NCI-H1930 (cell line): ENCODE measurements at regions not wholly inside any gene's neighbourhood (a gene's known extent, or its start where the extent isn't known, plus 50 kb on each side); places are given as distances from the start of the nearest gene placed in this dataset.

ENCODE experiments used
- DNase-seq, 2 experiments: peaks; one replicate each; lab custom pipeline; 2025; lab: John Stamatoyannopoulos, UW

DNA sequence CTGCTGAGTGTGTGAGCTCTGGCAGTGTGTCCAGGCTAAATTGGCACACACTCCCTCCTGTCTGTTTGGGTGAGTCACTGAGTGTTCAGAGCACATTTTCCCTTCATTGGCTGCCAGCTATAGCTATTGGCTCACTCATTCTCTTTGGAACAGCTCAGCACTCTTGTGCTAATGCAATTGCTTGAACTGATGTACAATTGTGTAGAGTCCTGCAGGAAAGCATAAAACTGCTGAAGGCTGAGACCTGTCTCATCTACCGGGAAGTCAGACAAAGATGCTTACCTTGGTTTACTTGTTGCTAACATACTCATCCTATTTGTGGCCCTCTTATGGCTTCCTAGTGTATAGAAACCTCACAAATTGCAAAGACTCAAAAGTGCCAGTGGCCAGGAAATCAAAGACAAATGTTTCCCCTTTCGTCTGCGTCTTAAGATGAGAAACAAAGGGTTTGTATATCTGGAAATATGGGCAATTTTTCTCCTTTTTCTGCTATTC, 351.0 kb downstream of the BCKDHB start:
- DNase-seq, result no peak

DNA sequence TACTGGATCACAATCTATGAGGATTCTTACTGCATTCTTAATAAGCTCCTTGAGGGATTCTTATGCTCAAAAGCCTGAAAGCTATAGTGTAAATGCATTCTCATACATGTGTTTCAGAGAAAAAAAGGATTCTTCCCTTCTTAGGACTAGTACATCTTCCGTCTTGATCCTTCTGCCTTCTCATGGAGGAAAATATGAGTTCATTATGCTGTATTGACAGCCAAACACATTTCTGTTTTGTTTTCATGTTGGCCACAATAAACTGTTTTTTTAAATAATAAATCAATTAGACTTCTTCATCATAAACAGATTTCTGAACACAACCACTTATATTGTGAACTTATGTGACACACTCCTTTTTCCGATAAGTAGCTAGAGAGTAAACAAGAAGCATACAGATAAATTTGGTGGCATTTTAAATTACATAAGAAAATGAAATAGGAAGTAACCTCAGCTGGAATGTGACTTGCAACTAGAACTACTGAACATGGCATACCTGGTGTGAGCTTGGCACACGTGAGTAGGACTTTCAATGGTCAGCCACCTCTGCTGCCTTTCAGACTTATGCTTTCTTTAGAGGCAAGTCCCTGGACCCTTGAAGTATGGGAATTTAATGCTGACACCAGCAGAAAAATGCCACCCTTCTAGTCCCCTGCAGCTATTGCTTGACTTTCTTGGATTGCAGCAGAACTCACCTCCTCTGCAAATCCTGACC, 350.4 kb downstream of the BCKDHB start:
- no peak for DNase-seq

DNA sequence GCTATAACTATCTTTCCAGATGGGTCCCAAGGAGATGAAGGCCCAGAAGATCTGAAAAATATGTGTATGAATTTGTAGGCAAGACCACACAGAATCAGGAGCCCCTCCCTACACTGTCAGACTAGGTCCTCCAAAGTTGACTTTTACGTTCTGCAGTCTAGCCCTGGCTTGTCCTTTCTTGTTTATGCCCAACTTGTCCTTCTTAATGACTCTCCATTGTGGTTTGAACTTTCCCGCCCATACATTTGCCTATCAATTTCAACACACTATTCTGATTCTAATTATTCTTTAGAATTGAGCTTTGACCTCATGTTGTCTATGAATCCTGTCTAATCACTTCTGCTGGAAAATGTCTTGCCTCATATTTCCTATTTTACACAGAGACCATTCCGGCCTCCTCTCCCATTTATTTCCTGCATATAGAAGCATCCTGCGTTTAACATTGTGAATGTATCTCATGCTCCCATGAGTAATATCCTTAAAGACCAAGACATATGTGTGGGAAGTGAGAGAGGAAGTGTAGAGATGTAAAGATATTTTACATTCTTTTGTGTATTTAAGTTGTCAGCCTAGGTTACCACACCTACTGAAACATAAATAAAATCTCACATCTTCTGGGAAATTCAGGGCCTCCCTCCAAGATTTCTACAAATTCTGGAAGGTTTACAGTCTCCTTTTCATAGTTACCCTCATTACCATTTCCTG, 348.3 kb downstream of the BCKDHB start:
- DNase-seq, result no peak

DNA sequence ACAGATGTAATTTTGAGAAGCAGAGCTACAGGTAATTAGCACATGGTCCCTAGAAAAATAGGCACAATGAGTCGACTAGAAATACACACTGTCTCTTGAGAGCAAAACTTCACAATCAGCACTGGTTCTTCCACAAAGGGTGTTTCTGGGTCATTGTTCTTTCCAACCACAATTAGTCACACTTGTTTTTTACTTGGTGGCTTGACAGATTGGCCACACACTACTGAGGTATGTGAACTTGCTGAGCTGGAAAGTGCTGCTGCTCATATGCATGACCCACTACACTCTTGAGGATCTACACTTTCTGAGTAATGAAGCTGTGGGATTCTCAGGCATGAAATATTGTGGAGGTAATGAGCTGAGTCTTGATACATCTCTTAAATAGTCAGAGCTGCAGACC, 347.7 kb downstream of the BCKDHB start:
- DNase-seq, result no peak

DNA sequence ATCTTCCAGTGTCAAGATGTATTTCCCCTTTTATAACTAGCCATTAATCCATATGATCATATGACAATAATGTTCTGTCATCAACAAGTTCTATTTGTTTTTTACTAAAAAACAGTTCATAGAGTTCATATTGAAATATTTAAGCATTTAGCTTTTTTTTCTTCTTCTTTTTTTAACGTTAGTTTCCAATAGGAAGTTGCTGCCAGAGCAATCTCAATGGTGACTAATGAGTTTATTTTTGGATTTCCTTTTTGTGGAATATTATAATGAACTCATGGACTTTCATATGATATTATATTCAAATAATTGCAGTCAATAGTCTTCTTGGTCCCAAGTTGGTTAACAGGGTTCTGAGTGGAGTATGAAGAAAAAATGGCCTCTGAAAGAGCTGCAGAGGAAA, 343.3 kb downstream of the BCKDHB start:
- no peak for DNase-seq

DNA sequence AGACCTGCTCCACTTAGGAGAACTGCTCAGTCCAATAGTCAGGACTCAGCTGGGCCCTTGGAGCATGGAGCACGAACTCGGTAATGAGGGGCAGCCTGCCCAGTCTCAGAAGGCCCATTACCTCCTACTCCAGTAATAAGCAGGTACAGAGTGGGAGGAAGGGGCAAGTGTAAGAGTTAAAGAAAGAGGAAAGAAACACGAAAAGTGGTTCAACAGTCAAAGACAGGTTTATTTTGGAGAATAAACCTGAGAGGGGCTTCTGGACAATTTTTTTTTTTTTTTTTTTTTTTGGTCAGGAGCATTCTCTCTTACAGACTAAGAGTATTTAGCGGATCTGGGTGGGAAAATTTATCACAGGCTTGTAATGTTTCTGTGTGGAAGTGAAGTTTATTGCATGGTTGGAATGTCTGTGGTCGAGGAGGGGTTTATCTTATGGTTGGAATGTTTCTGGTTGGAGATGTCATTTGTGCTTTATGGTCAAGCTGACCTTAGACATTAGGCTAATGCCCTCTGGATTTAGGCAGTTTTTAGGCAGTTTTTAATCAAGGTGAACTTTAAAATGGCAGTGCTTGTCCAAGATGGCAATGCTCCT, 340.1 kb downstream of the BCKDHB start:
- DNase-seq, result no peak

DNA sequence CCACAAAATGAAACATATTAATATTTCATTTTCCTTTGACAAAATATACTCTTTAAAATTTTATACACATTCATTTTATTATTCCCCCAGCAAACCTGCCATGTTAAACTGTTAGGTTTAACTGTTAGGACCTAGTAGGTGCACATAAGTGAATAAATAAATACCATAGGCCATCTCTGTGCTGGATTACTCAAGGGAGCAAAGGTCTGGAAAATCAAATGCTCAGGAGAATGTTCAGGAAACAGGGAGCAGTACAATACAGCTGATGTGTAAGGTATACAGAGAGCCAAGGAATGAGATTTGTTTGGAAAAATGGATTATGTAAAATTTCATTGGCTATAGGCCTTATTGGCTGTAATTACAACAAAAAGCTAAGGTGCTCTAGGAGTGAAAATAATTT, 339.3 kb downstream of the BCKDHB start:
- no peak for DNase-seq

DNA sequence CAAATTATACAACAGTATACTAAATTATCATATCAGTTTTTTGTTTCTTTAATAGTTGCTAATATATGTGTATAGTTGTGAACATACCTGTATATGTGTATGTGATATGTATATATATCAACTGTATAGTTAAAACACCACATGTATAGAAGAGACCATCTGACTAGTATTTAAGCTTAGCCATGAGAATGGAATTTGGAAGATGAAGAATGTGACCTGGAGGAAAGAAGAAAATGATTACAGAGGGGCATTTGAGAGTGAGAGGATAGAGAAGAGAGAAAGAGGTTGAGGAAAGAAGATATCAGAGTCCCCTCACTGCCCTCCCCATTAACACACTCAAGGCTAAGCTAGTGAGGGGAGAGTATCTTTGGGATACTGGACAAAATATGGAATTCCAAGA, 335.9 kb downstream of the BCKDHB start:
- no peak for DNase-seq

DNA sequence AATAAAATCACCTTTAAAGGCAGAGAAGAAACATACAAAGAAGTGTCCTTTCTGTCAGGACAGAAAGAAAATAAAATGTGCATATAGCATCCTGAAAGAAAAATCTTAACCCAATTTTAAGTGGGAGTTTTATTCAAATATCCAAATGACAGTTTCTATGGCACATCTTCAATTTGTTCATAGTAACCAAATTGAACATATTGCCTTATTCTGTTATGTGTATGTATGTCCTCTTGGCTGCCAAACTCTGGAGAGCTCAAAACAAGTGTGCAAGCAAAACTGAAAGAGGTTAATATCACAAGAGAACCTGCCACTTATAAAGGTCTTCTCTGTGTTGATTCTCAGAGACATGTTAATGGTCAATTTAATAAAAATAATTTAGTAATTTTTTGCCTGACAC, 334.7 kb downstream of the BCKDHB start:
- DNase-seq, result no peak

DNA sequence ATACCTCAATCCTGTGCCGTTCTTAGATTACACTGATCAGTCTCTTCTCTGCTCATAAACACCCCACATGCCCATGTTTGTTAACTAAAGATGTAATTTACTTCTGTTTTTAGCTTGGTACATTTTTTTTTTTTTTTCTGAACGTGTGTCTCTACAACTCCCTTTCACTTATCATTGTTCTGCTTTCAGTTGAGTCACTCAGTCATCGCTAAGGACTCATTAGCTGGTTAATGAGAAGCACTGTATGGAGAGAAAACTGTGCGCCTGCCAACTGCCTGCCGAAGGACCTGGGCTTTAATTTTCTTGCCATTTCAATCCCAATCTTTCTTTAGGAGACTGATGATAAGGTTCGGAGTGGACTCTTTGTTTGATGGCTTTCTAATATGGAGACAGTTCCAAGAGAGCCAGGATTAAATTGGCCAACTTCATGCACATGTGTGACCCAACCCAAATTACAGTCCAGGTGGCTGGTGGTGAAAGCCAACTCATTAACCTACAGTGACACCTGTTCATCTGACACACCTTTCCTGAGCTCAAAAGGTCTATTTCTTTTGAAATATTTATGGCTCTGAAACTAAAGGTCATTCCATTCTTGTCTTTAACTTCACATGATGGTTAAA, 334.1 kb downstream of the BCKDHB start:
- DNase-seq, result no peak

DNA sequence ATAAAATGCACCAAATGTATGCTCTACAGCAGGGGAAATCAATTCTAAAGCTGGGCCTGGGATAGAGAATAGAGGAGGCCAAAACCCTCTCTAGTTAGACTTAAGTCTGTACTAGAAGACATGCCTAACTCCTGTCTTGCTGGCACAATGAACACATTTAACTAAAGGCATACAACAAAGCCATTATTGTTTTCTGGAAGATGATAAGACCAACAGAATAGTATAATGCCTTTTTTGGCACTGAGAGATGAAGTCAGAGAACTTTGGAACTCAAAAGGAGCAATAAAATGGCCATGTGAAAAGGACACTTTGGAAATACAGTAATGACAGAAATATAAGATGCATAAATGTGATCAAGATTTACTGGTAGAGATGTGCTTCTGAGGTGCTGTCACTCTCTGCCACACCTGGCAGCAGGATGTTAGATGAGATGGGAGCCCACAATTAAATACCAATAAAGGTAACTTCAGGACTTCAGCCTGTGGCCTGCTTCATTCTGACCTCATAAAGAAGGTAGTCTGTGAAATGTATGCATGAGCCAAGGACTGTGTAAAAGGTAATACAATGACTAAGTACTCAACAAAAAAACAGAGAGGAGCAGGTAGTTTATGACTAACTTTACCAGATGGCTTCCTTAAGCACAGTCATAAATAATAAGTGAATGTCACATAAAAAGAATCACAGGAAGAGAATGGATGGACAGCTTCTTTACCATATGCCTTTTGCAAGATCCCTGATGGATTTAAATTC, 333.4 kb downstream of the BCKDHB start:
- DNase-seq, result no peak

DNA sequence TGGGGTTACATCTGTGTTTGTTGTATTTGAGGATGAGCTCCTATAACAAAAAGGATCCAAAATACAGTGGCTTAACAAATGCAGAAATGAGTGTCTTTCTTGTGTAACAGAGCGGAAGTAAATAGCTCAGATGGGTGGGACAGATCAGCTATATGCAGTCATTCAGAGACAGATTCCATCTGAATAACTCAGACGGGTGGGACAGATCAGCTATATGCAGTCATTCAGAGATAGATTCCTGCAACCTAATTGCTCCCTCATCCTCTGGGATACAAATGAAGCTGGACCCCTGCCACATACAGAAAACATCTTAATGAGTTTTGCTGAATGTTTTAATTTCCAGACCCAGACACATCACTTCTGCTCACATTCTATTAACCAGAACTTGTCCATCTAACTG, 332.3 kb downstream of the BCKDHB start:
- no peak for DNase-seq

DNA sequence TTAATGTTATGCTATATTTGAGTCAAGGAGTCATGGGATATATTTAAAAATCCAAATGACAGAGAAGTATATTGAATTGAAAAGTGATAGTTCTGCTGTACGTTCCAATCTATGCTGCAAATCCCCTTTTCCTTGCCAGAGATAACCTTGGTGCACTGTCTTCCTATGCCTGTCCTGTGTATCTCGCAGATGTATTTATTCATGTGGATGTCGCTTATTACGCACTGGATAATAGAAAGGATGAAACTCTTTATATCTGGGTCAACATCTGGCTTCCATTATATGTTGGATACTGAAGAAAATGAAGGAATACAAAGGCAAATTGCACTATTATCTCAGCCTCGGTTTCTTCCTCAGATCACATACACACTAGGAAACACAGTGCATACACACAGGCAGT, 331.3 kb downstream of the BCKDHB start:
- no peak for DNase-seq

DNA sequence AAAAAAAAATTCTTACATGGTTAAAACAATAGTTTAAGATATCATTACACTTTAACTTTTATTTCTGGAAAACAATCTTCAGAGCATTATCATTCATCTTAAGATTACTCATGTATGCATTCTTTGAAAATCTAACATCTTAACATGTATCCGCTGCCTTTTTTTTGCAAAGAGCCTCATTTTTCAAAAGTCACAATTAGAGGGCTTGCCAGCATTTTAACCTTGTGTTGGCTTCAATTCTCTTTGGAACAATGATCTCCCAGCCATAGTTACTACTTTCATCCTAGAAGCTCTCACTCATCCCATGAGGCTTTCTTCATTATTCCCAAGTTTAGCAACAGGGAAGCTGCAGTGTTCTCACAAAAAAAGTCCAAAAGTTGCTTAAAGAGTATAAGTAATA, 330.8 kb downstream of the BCKDHB start:
- DNase-seq, result no peak

DNA sequence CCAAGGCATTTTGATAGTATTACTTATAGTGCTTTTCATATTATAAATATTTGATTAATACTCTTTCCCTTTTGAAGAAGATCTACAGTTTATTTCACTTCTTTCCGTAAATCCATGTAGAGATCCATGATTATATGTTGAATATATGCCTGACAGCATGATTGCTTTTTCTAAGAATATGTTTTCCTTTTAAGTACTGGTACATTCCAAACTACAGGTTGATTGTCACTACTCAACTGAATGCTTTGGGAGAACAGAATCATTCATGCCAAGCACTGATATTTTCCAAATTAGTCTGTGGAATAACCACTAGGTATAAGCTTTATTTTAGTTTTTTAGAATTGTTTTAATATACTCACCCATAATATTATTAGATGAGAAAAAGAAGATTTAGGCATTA, 330.2 kb downstream of the BCKDHB start:
- no peak for DNase-seq

DNA sequence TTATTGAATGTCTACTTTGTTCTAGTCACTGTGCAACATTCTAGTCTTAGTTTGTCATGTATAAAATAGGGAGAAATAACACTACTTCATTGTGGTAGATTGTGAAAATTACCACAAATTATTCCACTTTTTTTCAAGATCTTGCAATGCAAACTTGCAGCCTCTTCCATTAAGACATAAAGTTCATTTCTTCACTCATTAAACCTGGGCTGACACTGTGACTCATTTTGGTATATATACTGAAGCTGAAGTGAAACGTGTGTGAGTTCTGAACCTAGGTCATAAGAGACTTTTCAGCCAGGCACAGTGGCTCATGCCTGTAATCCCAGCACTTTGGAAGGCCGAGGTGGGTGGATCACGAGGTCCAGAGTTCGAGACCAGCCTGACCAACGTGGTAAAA, 329.0 kb downstream of the BCKDHB start:
- DNase-seq, result no peak

DNA sequence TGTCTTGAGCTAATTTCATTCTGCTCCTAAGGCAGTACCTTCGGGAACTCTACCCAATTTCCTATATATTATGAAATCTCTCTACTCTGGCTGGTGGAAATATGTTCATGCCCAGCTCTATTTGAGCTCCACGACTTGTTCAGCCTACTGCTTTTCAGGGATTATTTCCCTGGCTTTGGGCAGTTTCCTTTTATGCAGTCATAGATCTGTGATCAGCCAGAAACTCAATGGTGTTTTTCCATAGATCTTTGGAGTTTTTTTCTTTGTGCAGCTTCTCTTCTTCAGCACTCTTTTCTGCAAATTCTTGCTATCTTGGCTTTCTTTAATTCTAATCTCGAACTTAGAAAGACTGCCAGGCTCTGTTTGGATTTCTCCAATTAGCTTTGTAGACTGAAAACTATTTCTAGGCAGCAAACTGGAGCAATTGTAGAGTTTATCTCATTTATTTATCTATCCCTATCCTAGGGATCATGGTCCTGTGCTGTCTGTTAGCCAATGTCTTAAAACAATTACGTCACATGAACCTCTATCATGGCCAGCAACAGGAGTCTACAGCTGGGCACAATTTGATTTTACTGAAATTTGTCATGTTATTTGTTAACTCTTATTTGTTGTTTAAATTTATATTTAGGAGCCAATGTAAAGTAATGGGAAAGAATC, 328.4 kb downstream of the BCKDHB start:
- no peak for DNase-seq

DNA sequence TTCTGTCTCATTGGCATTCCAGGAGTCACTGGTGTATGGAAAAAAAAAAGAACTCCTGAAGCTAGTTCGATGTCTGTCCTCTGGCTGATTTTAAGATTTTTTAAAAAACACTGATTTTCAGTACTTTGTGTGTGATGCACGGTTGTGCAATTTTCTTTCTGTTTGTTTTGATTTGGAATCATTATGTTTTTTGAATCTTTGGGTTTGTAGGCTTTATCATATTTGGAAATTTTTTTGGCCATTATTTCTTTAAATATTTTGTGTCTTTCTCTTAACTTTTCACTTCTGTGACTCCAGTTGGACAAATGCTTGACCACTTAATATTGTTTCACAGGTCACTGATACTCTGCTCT, 327.2 kb downstream of the BCKDHB start:
- DNase-seq, result no peak

DNA sequence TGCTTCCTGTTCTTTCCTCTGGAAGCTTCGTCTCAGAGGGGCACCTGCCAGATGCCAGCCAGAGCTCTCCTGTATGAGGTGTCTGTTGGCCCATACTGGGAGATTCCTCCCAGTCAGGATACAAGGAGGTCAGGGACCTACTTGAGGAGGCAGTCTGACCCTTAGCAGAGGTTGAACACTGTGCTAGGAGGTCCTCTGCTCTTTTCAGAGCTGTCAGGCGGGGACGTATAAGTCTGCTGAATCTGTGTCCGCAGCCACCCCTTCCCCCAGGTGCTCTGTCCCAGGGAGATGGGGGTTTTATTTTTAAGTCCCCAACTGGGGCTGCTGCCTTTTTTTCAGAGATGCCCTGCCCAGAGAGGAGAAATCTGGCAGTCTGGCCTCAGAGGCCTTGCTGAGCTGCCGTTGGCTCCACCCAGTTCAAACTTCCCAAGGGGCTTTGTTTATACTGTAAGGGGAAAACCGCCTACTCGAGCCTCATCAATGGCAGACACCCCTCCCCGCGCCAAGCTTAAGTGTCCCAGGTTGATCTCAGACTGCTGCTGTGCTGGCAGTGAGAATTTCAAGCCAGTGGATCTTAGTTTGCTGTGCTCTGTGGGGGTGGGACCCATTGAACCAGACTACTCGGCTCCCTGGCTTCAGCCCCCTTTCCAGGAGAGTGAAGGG, 326.7 kb downstream of the BCKDHB start:
- DNase-seq, result no peak

DNA sequence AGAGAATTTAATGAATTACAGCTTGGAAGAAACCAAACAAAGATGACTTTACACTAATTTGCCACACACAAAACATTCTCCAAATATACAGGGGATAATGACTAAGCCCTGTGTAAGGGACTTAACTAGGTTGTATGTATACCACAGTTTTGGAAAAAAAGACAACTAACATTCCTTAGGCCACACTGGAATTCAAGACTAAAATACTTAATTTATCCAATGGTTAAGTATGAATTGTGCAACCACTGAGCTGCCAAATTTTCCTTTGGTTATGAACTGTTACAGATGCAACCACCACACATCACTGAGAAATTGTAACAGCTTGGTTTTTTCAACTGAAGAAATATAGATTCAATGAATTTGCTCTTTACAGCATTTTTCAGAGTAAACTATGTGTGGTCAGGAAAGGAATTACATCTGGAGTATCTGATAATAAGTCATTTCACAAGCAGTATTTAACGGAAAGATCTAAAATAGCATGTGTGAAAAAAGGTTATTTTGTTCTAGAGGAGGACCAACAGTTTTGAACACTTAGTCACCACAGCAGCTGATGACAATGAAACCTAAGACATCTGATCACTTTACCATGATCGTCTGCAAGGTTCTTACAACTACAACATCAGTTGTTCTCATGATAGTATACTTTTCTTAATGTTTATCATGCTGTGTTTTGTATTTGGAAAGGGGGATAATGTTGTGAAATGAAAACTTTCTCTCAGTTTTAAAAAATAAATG, 318.8 kb downstream of the BCKDHB start:
- DNase-seq, result no peak

DNA sequence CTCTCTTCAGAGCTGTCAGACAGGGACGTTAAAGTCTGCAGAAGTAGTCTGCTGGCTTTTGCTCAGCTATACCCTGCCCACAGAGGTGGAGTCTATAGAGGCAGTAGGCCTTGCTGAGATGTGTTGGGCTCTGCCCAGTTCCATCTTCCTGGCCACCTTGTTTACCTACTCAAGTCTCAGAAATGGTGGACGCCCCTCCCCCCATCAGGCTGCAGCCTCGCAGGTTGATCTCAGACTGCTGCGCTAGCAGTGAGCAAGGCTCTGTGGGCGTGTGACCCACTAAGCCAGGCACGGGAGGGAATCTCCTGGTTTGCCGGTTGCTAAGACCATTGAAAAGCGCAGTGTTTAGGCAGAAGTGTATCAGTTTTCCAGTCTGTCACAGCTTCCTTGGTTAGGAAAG, 305.0 kb downstream of the BCKDHB start:
- DNase-seq, result no peak
